Hematopoietic multipotent progenitor cell treated with erythropoietin and hydrocortisone succinate and interleukin-3 and kit ligand, for 8 days (in vitro differentiated cells): ENCODE measurements at regions not wholly inside any gene's neighbourhood (a gene's known extent, or its start where the extent isn't known, plus 50 kb on each side); places are given as distances from the start of the nearest gene placed in this dataset.

Source experiments
- DNase-seq: peaks from one replicate; pipeline ENCODE4 v3.0.0-alpha.2; 2015

GRCh38 chr1:243910607-243911006 lies 60.6 kb upstream of the AKT3 start:
- DNase-seq = no peak

- DNase-seq = no peak
These were observed 53.9 kb upstream of the AKT3 start for GRCh38 chr1:243903895-243904294.

GRCh38 chr1:243903041-243903440 lies 53.0 kb upstream of the AKT3 start:
- no peak for DNase-seq

GRCh38 chr1:243902100-243902499 lies 52.1 kb upstream of the AKT3 start:
- DNase-seq = no peak
